Brain microvascular endothelial cell (primary cell): ENCODE measurements at regions not wholly inside any gene's neighbourhood (a gene's known extent, or its start where the extent isn't known, plus 50 kb on each side); places are given as distances from the start of the nearest gene placed in this dataset.

Source experiments
- DNase-seq: peaks from one replicate; pipeline ENCODE4 v3.0.0-alpha.2; 2020
- H3K27ac ChIP-seq: fragments of 250-450 bp; sonication (Bioruptor Pico); 2 replicates; pipeline ENCODE4 v1.5.1; 2020; ENCODE audit warnings: mild to moderate bottlenecking, moderate library complexity
- H3K27me3 ChIP-seq: fragments of 250-450 bp; sonication (Bioruptor Pico); replicated peaks from 2 replicates; pipeline ENCODE4 v1.5.1; 2020; ENCODE audit warnings: mild to moderate bottlenecking
- H3K36me3 ChIP-seq: fragments of 250-450 bp; sonication (Bioruptor Pico); replicated peaks from 2 replicates; pipeline ENCODE4 v1.5.1; 2020; ENCODE audit warnings: mild to moderate bottlenecking
- H3K4me3 ChIP-seq: 2 replicates; pipeline ENCODE4 v1.5.1; 2011; ENCODE audit warnings: low read depth, mild to moderate bottlenecking, control low read depth, low read length, moderate library complexity
- in situ Hi-C: cut with HindIII; loops from 2 replicates; pipeline ENCODE4 v1.10.0; 2017; ENCODE audit warnings: low sequenced_read_pairs, low pct_ligation_motif_present
- TF ChIP-seq, protein P1 (sequence below): IDR thresholded peaks from 2 replicates; pipeline ENCODE4 v1.5.1; 2011; ENCODE audit warnings: low read depth, mild to moderate bottlenecking, moderate library complexity, low read length, control low read depth, inconsistent platforms; ENCODE audit errors: missing control alignments

DNA sequence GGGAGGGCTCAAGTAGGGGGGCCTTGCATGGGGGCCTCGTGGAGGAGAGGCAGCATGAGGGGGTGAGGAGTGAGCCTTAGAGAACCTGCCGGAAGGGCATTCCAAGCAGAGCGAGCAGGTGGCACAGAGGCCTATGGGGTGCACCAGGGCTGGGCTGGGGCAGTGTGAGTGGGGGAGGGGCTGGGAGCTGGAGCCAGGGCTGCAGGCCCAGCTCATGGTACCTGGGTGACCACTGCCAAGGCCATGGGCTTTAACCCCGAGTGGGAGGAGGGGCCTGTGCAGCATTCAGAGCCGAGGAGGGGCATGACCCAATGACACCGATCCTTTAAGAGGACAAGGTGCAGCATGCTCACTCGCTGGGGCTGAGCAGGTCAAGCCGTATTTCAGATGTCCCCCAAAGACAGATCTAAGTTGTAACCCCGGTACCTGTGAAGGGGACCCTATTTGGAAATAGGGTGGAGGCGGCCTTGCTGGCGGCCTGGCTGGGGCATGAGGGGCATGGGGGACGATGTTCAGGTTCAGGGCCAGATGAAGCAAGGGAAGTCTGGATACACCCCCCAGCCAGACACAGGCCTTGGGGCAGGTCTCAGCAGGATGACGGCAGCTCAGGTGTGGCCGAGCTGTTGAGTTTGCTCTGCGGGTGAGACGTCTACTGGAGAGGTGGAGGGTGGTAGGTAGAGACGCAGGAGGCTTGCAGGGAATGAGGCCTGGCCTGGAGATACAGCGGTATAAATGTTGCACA lies 137.0 kb downstream of the CPZ start:
- H3K27ac ChIP-seq: no peak overlapping the region
- TF ChIP-seq, protein P1, sequence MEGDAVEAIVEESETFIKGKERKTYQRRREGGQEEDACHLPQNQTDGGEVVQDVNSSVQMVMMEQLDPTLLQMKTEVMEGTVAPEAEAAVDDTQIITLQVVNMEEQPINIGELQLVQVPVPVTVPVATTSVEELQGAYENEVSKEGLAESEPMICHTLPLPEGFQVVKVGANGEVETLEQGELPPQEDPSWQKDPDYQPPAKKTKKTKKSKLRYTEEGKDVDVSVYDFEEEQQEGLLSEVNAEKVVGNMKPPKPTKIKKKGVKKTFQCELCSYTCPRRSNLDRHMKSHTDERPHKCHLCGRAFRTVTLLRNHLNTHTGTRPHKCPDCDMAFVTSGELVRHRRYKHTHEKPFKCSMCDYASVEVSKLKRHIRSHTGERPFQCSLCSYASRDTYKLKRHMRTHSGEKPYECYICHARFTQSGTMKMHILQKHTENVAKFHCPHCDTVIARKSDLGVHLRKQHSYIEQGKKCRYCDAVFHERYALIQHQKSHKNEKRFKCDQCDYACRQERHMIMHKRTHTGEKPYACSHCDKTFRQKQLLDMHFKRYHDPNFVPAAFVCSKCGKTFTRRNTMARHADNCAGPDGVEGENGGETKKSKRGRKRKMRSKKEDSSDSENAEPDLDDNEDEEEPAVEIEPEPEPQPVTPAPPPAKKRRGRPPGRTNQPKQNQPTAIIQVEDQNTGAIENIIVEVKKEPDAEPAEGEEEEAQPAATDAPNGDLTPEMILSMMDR: no peak
- no peak overlapping the region for H3K4me3 ChIP-seq
- H3K27me3 ChIP-seq: peaks cover 7% of the 10 kb centered on the region
- in situ Hi-C loops: no loop called here
- DNase-seq: no peak
- no peaks in the 10 kb centered on the region for H3K36me3 ChIP-seq

DNA sequence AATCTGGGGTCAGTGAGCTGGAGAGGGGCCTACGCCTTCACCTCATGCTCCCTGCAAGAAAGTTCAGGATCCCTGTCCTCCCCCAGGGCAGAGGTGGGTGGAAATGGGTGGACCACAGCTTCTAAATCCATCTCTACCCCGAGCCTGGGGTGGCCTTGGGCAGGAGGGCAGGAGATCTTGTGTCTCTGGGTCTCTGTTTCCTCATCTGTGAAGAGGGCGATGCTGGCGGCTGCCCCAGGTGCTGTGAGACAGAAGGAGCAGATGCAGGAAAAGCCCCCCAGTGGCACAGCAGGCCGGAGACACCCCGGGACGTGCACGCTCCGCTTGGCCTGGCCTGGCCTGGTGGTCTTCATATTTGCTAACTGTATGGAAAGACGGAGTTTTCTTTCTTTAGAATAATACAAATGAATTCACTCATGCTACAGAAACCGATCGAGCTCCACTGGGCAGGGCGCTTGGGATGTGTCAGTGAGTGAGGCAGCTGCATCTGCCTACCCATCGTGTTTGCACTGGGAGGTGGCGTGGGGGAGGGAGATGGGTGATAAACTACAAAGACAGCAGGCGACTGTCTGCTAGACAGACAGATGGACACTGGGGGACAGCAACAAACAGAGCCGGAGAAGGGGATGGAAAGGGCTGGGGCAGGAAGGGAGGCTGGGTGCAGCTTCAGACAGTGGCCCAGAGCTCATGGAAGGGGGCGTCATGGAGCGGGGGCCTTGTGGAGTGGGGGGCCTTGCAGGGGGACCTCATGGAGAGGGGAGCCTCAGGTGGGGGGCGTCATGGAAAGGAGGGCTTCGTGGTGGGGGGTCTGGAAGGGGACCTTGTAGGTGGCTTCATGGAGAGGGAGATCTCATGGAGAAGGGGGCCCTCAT lies 136.2 kb downstream of the CPZ start:
- no peak overlapping the region for H3K4me3 ChIP-seq
- DNase-seq: no peak
- peaks cover 7% of the 10 kb centered on the region for H3K27me3 ChIP-seq
- TF ChIP-seq, protein P1: no peak
- no peak overlapping the region for H3K27ac ChIP-seq
- in situ Hi-C loops: no loop called here
- H3K36me3 ChIP-seq: no peaks in the 10 kb centered on the region

DNA sequence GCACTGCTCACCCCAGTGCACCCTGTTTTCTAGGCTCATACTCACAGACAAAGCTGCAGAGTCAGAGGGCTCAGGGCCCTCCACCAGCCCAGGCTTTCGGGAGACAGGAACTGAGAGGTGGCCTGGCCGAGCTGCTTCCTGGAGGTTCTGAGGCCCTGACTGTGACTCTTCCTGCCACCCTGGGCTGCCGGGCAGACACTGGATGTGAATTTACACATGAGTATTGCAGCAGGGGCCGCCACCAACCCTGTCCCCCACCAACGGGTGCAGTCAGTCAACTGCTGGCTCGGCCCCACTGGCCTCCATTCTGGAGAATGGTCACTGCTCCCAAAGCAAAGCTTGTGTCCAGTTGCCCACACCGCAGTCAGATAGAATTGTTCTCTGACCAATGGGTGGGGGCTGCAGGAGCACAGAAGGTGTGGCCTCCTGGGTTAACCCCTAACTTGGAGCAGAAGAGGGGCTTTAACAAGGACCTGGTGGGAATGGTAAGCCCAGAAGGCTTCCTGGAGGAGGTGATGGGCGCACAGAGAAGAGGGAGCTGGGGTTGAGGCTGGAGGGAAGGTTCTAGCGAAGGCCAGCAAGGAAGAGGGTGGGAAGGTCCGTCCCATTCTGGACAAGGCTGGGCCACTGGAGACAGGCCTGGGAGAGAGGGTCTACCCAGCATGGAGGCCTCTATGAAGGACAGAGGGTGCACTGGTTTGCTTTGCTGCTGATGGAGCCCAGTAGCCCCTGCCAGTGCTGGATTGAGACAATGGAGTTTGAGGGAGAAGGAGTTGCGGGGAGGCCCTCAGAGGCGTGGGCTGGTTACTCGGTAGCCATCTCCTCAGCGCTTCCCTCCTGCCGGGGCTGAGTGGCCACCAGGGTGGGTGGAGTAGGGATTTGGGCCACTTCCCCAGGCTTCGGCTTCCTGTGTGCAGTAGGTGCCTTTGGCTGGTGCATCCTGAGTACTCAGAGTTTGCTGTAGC lies 135.3 kb downstream of the CPZ start:
- no peak for DNase-seq
- TF ChIP-seq, protein P1: no peak
- no peak overlapping the region for H3K4me3 ChIP-seq
- in situ Hi-C loops: no loop called here
- H3K27me3 ChIP-seq: peaks cover 7% of the 10 kb centered on the region
- no peaks in the 10 kb centered on the region for H3K36me3 ChIP-seq
- no peak overlapping the region for H3K27ac ChIP-seq

DNA sequence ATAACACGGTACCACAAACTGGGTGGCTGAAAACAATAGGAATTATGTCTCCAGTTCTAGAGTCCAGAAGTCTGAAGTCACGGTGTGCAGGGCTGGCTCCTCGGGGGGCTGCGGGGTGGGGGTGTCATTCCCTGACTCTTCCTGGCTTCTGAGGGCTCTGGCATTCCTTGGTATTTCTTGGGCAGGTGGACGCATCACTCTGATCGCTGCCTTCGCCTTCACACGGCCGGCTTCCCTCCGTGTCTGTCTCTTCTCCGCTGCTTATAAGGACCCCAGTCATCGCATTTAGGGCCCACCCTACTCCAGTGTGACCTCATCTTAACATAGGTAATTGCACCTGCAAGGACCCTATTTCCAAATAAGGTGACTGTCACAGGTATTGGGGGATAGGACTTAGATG lies 134.6 kb downstream of the CPZ start:
- TF ChIP-seq, protein P1: no peak
- DNase-seq: no peak
- H3K4me3 ChIP-seq: no peak overlapping the region
- in situ Hi-C loops: no loop called here
- no peaks in the 10 kb centered on the region for H3K36me3 ChIP-seq
- H3K27ac ChIP-seq: no peak overlapping the region
- H3K27me3 ChIP-seq: peaks cover 7% of the 10 kb centered on the region

DNA sequence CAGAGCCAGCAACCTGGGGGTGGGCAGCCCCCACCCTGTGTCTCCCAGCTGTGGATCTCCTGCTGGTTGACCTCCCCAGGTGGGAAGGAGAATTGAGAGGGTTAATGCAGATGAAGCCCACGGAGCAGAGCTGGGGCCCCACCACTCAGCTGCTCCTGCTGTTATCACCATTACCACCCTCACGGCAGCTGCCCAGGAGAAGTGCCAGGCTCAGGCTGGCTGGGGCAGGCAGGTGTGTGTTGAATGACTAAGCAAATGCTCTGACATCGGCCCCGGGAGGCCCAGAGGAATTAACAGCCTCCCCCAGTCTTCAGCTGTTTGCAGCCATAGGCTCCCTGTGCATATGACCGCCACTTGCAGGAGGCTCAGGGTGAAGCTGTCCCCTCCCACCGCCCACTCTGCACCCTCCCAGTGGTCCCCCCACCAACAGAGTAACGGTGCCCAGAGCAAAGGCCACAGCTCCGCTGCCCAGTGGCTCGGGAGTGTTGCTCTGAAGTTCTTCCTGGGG lies 133.8 kb downstream of the CPZ start:
- no peak for DNase-seq
- Histone ChIP-seq H3K27me3 (peaks cover 7% of the 10 kb centered on the region), H3K27ac (no peak overlapping the region), H3K4me3 (no peak overlapping the region), H3K36me3 (no peaks in the 10 kb centered on the region)
- TF ChIP-seq, protein P1: no peak
- in situ Hi-C loops: no loop called here
